ENCODE measurements at regions not wholly inside any gene's neighbourhood (a gene's known extent, or its start where the extent isn't known, plus 50 kb on each side); places are given as distances from the start of the nearest gene placed in this dataset.

DNA sequence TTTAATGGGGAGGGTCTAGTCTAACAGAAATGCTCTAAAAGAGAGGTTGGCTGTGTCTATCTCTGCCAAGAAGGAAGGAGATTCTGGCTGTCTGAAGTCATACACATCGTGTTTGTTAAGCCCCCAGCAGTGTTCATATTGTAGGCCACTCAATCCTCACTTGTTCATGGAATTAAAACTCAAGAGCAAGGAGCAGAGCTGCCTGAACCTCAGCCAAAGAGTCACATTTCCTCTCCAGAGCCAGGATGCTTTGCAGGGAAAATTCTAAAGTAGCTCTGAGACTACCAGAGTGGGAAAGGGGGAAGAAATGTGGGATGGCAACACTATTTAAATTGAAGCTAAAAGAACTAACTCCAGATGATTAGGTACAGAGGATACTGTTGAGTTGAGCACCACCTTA lies 190.7 kb upstream of the CXCR4 start:
- DNase-seq (ENCODE audit: low read depth), result no peak
- TF ChIP-seq, protein P1, sequence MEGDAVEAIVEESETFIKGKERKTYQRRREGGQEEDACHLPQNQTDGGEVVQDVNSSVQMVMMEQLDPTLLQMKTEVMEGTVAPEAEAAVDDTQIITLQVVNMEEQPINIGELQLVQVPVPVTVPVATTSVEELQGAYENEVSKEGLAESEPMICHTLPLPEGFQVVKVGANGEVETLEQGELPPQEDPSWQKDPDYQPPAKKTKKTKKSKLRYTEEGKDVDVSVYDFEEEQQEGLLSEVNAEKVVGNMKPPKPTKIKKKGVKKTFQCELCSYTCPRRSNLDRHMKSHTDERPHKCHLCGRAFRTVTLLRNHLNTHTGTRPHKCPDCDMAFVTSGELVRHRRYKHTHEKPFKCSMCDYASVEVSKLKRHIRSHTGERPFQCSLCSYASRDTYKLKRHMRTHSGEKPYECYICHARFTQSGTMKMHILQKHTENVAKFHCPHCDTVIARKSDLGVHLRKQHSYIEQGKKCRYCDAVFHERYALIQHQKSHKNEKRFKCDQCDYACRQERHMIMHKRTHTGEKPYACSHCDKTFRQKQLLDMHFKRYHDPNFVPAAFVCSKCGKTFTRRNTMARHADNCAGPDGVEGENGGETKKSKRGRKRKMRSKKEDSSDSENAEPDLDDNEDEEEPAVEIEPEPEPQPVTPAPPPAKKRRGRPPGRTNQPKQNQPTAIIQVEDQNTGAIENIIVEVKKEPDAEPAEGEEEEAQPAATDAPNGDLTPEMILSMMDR (IDR thresholded peaks at IDR 0.05; ENCODE audit: insufficient read depth, low read length), result no peak
- H3K4me3 ChIP-seq (ENCODE audit: low read depth, low read length), result no peak overlapping the region

- no peak overlapping the region for H3K4me3 ChIP-seq (ENCODE audit: low read depth, low read length)
- TF ChIP-seq, protein P1 (IDR thresholded peaks at IDR 0.05; ENCODE audit: insufficient read depth, low read length), result no peak
- no peak for DNase-seq (ENCODE audit: low read depth)
Observed at GRCh38 chr2:136306836-136307235, 188.9 kb upstream of the CXCR4 start.

GRCh38 chr2:136305517-136306192 lies 187.7 kb upstream of the CXCR4 start:
- TF ChIP-seq, protein P1 (IDR thresholded peaks at IDR 0.05; ENCODE audit: insufficient read depth, low read length), result no peak
- DNase-seq (ENCODE audit: low read depth), result no peak
- H3K4me3 ChIP-seq (ENCODE audit: low read depth, low read length), result no peak overlapping the region

GRCh38 chr2:136301006-136301405 lies 183.1 kb upstream of the CXCR4 start:
- DNase-seq (ENCODE audit: low read depth), result no peak
- H3K4me3 ChIP-seq (ENCODE audit: low read depth, low read length), result no peak overlapping the region
- TF ChIP-seq, protein P1 (IDR thresholded peaks at IDR 0.05; ENCODE audit: insufficient read depth, low read length), result no peak

DNA sequence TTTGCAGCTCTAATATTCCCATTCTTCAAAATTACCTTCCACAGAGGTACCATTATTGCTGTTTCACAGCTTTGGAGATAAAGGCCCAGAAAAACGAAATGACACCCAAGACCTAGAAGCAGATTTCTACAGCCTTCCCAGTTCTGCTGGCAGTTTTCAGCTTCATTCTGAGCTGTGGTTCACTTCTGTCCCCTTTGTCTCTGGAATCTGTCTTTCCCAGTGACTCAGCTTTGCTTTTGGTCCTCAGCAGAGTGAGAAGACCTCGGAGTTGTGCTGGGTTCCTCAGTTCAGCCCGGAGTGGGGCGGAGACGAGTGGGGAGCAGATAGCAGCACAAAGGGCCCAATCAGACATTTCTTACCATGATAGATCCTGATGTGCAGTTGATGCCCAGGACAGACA lies 180.7 kb upstream of the CXCR4 start:
- no peak for DNase-seq (ENCODE audit: low read depth)
- TF ChIP-seq, protein P1 (IDR thresholded peaks at IDR 0.05; ENCODE audit: insufficient read depth, low read length), result no peak
- no peak overlapping the region for H3K4me3 ChIP-seq (ENCODE audit: low read depth, low read length)

- TF ChIP-seq, protein P1 (IDR thresholded peaks at IDR 0.05; ENCODE audit: insufficient read depth, low read length), result no peak
- H3K4me3 ChIP-seq (ENCODE audit: low read depth, low read length), result no peak overlapping the region
- no peak for DNase-seq (ENCODE audit: low read depth)
Observed at GRCh38 chr2:136297994-136298393, 180.0 kb upstream of the CXCR4 start.

DNA sequence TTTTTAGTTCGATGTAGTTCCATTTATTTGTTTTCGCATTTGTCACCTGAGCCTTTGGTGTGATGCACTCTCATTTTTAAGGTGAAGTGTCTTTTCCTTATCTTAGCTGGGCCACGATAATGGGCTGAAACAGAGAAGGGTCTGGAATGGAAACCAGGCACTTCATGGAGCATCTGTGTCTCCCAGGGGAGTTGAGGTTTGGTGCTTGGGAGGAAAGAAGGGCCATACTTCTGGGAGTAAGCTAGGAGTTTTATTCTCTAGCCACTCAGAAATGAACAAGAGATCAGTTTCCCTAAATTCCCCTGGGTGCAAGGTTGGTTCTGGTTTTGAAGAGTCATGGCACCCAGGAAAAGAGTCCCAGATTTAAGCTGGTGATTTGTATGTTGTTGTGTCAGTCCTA lies 179.4 kb upstream of the CXCR4 start:
- DNase-seq (ENCODE audit: low read depth), result no peak
- TF ChIP-seq, protein P1 (IDR thresholded peaks at IDR 0.05; ENCODE audit: insufficient read depth, low read length), result no peak
- no peak overlapping the region for H3K4me3 ChIP-seq (ENCODE audit: low read depth, low read length)
